GM19395 (cell line): ENCODE measurements at regions not wholly inside any gene's neighbourhood (a gene's known extent, or its start where the extent isn't known, plus 50 kb on each side); places are given as distances from the start of the nearest gene placed in this dataset.

Source experiments
- ATAC-seq: cut with Tn5 transposase; IDR thresholded peaks from one replicate; pipeline ENCODE4 v1.9.1; 2021; ENCODE audit warnings: mild to moderate bottlenecking, moderate library complexity; ENCODE audit not compliant: unreplicated experiment

DNA sequence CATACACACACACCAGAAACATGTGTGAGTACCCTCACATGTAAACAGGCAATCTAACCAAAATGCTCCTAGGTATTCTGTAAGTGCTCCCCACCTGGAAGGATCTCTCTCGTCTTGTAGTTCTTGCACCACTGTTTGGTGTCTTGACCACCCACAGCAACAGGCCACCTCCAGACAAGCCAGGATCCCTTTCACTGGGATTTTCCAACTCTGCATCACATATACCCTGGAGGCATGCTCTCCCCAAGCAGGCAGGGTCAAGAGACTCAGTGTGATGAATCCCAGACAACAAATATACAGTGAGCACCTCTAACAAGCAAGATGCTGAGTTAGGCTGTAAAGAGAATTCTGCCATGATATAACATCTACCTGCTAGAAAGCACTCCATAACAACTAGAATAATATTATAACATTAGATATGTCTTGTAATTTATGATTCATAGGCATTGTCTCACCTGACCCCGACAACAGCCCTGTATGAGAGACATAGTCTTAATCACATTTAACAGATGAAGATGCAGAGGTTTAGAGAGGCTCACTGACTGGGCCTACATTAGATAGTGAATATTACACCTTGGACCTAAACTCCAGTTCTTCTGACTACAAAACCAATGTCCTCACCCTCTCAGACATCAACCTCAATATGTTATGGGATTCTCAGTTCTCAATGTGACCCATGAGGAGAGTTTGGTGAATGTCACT lies 76.5 kb upstream of the BCL6 start:
- no peak for ATAC-seq

GRCh38 chr3:187822402-187822801 lies 77.1 kb upstream of the BCL6 start:
- no peak for ATAC-seq

DNA sequence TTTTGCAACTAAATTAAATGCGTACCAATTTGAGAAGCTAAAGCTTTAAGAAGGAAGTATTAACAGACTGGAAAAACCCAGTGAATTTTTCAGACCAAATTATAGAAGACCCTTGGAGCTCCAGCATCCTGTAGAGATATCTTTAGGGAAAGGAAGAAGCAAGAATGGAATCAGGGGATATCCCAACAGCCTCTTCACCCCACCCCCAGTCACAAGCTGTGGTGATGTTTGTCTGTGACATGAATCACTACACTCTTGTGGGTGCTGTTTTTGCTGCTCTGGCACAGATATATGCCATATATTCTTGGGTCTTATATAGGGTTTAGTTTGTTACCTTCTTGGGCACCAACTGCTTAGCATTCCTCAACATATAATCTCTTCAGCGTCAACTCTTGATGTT lies 78.5 kb upstream of the BCL6 start:
- ATAC-seq, result no peak

DNA sequence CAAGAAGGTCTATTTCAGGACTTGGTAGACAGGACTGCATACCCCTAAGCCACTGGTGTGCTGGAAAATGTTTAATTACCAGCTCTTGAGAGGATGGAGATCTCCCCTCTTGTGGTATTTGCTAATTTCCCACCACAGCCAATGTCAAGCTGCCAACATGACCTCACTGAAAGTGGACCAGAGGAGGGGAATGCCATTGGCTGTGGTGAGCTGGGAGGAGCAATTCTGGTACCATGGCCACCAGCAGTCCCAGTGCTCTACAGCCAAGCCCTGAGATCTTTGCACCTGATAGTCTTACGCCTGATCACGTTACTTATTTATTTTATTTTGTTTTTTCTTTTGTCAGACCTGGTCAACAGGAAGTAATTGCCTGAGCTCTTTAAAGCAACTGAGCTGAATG lies 82.5 kb upstream of the BCL6 start:
- ATAC-seq, result no peak

GRCh38 chr3:187828579-187829452 lies 83.5 kb upstream of the BCL6 start:
- peak; percentile 80 for ATAC-seq

DNA sequence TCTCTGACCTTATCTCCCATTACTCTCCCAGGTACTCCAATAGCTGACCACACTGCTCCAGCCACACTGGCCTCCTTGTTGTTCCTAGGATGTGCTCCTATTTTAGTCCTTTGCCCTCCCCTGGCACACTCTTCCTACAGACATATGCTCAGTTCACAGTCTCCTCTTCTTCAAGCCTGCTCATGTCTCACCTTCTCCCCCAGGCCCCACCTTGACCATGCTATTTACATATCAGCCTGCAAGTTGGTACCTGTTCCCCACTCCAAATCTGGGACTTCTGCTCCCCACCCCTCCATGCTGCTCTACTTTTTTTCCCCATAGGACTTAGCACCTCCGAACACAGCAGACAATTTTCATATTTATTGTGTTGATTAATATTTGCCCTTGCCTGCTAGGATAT lies 84.9 kb upstream of the BCL6 start:
- ATAC-seq, result no peak

DNA sequence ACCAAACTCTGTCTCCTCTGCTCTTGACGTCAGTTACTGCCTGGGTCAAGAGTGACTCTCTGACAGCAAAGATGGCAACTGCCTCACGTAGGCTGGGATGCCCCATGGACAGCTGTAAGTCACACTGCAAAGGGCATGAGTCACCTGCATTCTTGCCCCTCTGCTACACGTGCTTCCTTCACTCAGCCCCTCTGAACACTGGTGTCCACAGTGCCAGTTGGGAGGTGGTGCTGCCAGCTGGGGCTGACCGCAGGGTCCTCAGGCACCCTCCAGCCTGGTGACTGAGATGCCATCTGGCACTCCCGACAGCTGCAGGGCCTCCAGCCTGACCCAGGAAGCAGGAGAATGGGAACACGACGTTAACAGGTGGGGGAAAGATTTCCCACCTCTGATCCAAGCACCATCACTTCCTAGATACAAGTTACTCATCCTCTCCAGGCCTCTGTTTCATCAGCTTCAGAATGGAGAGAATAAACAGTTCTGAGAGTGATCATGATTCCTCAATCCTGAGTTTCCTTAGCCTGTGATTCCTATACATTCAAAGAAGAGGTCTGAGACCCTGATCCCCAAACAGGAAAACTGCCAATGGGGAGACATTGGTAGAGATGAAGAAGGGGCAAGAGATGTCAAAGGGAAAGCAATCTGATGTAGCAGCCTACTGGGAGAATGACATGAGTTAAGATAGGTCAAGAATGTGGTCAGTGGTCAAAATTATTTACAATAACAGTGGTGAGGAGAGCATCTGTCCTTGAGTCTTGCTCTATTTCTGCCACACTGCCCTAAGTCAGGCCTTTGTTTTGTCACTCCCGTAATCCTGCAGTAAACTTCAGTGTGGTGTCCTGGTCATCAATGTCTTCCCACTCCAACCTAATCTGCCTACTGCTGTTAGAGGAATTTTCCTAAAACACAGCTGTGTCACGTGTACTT lies 86.1 kb upstream of the BCL6 start:
- no peak for ATAC-seq

- no peak for ATAC-seq
These were observed 86.9 kb upstream of the BCL6 start for GRCh38 chr3:187832202-187832601.

DNA sequence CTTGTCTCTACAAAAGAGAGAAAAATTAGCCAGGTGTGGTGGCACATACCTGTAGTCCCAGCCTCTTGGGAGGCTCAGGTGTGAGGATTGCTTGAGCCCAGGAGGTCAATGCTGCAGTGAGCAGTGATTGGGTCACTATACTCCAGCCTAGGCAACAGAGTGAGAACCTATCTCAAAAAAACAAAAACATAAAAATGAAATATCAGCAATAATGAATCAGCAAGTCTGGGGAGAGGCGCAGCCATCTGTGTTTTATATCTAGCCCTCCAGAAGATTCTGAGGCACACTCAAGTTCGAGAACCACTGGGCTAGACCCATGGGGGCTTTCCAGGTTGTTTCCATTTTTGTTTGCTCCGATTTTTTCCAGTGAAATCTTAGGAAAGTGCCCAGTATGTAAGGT lies 88.1 kb upstream of the BCL6 start:
- no peak for ATAC-seq

DNA sequence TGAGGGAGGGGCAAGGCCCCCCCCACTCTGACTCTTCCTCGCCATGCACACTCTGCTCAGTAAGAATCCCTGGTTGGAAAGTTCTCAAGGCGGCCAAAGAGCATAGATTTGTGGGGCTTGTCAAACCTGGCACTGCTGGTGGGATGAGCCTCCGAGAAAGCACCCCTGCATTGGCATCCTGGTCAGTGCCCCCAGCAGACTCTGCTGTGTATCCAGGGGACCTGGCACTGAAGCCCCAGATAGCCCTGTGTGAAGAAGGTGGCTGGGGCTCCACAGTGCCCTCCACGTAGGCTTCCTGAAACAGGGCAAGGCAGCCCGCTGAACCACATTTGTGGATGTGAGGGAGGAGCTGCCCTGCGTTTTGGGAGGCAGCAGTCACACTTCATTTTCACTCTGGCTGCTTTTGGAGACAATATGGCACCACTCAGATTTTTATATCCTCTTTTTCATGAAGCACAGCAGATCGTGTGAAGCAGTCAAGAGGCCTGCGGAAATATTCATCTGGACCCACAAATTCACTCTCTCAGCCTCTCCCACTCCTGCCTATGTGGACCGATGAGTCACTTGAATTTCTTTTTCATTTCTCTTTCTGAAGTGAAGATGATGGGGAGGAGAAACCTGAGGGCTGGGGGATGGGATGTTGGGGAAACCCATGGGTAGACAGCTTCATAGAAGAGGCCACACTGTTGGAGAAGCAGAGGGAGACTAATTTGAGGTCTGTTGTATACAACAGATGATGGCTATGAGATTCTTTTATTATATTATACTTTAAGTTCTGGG lies 88.7 kb upstream of the BCL6 start:
- no peak for ATAC-seq

DNA sequence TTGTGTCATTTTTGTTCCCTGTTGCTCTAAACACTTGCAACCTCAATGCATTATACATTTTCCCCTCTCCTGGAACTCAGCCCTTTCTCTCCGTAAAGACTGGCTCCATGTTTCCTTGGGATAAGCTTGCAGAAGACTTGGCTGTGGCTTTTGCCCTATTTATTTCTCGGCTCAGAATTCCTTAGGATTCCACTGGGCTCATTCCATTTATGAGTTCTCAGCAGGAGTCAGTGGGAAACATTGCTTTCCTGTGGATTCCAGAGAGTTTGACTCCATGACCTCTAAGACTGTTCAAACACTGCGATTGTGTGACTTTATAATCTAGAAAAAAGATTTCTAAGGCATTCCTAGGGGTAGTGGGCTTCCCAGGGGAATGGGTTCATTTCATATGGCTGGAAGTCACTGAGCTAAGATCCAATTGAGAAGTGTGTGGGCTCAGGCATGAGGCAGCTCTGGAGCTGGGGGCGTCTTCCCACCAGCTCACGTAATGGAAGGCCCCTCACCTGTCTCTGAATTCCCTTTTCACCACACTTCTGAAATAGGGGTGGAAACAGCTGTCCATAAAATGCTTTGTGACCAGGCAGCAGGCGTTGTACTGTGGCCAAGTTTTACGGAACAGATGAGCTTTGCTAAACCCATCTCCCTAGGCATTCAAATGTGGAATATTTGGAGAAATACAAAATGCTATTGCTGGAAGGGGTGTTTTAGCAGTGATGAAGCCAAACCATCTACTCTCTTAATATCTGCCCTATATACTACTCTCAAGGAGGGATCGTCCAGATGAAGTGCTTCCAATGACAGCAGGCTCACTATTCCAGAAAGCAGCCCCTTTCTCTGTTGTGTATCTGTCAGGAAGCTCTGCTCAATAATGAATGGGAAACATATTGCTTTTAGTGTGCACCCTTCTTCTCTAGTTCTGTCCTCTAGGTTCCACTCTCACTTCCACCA lies 91.8 kb upstream of the BCL6 start:
- no peak for ATAC-seq

GRCh38 chr3:187838016-187838540 lies 92.8 kb upstream of the BCL6 start:
- ATAC-seq, result no peak

GRCh38 chr3:187839422-187839821 lies 94.2 kb upstream of the BCL6 start:
- ATAC-seq, result no peak

DNA sequence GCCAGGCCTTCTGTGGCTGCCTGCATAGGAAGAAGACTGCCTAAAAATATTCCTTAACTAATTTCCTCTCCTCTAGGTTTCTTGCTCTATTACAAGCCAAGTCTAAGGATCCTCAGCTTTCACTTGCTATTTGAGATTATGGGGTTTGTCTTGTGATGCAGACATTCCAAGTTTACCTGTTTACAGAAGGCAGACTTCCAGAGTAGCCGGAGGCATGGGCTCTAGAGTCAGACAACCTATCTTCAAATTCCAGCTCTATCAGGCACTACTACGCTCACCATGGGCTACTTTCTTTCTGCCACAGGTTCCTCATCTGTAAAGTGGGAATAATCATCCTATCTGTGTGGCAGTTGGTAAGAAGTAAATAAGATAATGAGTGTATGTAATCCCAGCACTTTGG lies 95.6 kb upstream of the BCL6 start:
- ATAC-seq, result no peak

- no peak for ATAC-seq
These were observed 96.3 kb upstream of the BCL6 start for GRCh38 chr3:187841560-187841959.

GRCh38 chr3:187843654-187844053 lies 98.4 kb upstream of the BCL6 start:
- no peak for ATAC-seq

DNA sequence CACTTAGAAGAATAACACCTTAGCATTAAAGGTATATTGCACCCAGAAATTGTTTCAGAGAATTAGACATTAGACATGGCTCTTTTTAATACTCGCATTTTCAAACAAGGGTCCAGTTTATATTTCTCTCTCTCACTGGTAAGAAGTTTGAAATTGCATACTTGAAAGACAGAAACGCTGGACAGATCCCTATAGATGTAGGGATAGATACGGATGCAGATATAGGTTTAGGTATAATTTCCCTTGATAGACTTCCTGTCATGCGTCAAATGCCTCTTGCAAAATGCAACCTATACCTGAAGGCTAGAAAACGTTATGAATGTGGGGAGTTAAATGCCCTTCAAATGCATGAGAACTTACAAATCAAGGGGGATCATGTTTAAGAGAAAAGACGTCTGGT lies 99.4 kb upstream of the BCL6 start:
- no peak for ATAC-seq

DNA sequence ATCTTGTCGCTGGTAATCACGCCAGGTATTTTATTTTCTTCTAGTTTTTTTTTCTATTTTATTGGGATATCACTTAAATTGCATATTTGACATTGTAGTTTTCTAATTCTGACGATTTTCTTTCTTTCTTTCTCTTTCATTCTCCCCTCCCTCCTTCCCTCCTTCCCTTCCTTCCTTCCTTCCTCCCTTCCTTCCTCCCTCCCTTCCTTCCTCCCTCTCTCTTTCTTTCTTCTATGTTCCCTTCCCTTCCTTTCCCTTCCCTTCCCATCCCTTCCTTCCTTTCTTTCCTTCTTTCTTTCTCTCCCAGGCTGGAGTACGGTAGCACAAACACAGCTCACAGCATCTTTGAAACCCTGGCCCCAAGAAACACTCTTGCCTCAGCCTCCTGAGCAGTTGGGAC lies 100.6 kb upstream of the BCL6 start:
- ATAC-seq, result no peak

DNA sequence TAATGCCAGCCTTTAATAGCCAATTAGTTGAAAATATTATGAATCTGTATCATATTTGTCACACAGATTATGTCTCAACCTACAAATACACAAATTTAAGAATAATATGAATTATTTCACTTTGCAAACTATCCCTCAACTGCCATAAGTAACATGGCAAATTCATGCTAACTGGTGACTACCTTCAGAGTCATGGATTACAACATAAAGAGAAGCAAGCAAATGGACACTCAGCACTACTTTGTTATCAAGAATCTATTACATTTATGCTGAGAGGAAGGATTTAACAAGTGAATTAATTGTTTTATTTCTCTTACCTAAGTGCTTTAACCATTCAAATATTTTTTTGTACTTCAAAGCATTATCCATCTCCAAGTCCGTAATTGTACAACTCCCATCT lies 103.1 kb upstream of the BCL6 start:
- ATAC-seq, result no peak
